CD4-positive, alpha-beta T cell (primary cell): ENCODE measurements at regions not wholly inside any gene's neighbourhood (a gene's known extent, or its start where the extent isn't known, plus 50 kb on each side); places are given as distances from the start of the nearest gene placed in this dataset.

Source experiments
- ATAC-seq: fragments of 200-7000 bp; cut with Tn5 transposase; one replicate; pipeline ENCODE4 v1.10.0; 2022; ENCODE audit warnings: mild to moderate bottlenecking; ENCODE audit not compliant: poor library complexity
- CTCF ChIA-PET: fragments of 350-600 bp; sonication (Branson Sonifier 250); formaldehyde crosslinking; loops from one replicate; lab custom pipeline; 2021; ENCODE audit warnings: antibody characterized with exemption, inconsistent platforms; lab: Charles Lee
- POLR2A ChIA-PET: fragments of 350-600 bp; sonication (Branson Sonifier 250); formaldehyde crosslinking; loops from one replicate; lab custom pipeline; 2021; ENCODE audit warnings: antibody characterized with exemption, inconsistent platforms; lab: Charles Lee
- DNase-seq, 14 experiments: peaks; one replicate each; pipeline ENCODE4 v3.0.0-alpha.2; 2013 to 2020; ENCODE audit warnings: mixed read lengths in 2 of 14
- H3K27ac ChIP-seq, 2 donors: one replicate each; pipeline versions ENCODE4 v1.5.1 to v1.7.0; 2013; ENCODE audit warnings: low read length in 2 of 2, low read depth in 1 of 2, mild to moderate bottlenecking in 1 of 2
- H3K27me3 ChIP-seq, 2 experiments: 1 replicate in 1 of 2; 2 replicates in 1 of 2; pipeline versions ENCODE4 v1.6.1 to v1.7.0; 2013; ENCODE audit warnings: low read length in 2 of 2, control low read depth in 1 of 2, mild to moderate bottlenecking in 1 of 2, moderate library complexity in 1 of 2; ENCODE audit not compliant: insufficient read depth in 2 of 2, control insufficient read depth in 1 of 2
- H3K36me3 ChIP-seq: one replicate; pipeline ENCODE4 v1.6.1; 2013; ENCODE audit warnings: low read length, control low read depth; ENCODE audit not compliant: insufficient read depth
- H3K4me1 ChIP-seq: one replicate; pipeline ENCODE4 v1.6.1; 2013; ENCODE audit warnings: low read length, control low read depth; ENCODE audit not compliant: insufficient read depth
- H3K4me3 ChIP-seq: one replicate; pipeline ENCODE4 v1.5.1; 2013; ENCODE audit warnings: mild to moderate bottlenecking, low read length, moderate library complexity
- H3K9me3 ChIP-seq, 2 experiments: 1 replicate in 1 of 2; 2 replicates in 1 of 2; pipeline versions ENCODE4 v1.6.1 to v1.7.0; 2013; ENCODE audit warnings: low read length in 2 of 2, mild to moderate bottlenecking in 2 of 2, control low read depth in 1 of 2, moderate library complexity in 1 of 2; ENCODE audit not compliant: control insufficient read depth in 1 of 2, insufficient read depth in 1 of 2
- H3K27ac Mint-ChIP-seq: one replicate; pipeline ENCODE4 v1.8.0; 2020; ENCODE audit warnings: mixed read lengths
- H3K27me3 Mint-ChIP-seq: one replicate; pipeline ENCODE4 v1.8.0; 2021; ENCODE audit warnings: mixed read lengths
- H3K36me3 Mint-ChIP-seq: one replicate; pipeline ENCODE4 v1.8.0; 2021; ENCODE audit warnings: low read depth, mixed read lengths
- H3K4me1 Mint-ChIP-seq: one replicate; pipeline ENCODE4 v1.8.0; 2021; ENCODE audit warnings: low read depth, mixed read lengths
- H3K4me3 Mint-ChIP-seq: one replicate; pipeline ENCODE4 v1.8.0; 2020; ENCODE audit warnings: mild to moderate bottlenecking, mixed read lengths
- H3K9me3 Mint-ChIP-seq: one replicate; pipeline ENCODE4 v1.8.0; 2020; ENCODE audit warnings: mixed read lengths
- intact Hi-C, 2 experiments: fragments of 100-400 bp; cut with DNase I in 1 of 2; cut with micrococcal nuclease in 1 of 2; formaldehyde crosslinking; loops; one replicate each; pipeline versions ENCODE4 v1.15.1 to v1.9.0; 2023 to 2025; cut with DNase I, micrococcal nuclease
- TF ChIP-seq, protein P1 (sequence below): fragments of 200-600 bp; IDR thresholded peaks from one replicate; pipeline ENCODE4 v1.8.0; 2022; ENCODE audit warnings: antibody characterized with exemption, mild to moderate bottlenecking

DNA sequence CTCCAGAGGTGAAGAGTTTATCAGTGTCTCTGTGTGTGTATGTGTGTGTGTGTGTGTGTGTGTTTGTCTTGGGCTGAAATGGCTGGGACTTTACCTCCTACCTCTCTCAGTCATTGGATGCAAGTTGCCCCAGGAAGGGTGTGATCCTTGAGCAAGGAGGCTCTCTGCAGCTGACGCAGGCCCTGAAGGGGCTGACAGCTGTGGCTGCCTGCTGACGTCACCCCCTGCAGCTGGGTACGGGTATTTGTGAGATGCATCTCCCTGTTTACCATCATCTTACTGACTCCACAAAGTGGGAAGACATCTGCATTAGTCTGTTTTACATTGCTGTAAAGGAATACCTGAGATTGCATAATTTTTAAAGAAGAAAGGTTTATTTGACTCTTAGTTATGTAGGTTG lies 631.5 kb upstream of the RBFOX1 start:
- TF ChIP-seq, protein P1, sequence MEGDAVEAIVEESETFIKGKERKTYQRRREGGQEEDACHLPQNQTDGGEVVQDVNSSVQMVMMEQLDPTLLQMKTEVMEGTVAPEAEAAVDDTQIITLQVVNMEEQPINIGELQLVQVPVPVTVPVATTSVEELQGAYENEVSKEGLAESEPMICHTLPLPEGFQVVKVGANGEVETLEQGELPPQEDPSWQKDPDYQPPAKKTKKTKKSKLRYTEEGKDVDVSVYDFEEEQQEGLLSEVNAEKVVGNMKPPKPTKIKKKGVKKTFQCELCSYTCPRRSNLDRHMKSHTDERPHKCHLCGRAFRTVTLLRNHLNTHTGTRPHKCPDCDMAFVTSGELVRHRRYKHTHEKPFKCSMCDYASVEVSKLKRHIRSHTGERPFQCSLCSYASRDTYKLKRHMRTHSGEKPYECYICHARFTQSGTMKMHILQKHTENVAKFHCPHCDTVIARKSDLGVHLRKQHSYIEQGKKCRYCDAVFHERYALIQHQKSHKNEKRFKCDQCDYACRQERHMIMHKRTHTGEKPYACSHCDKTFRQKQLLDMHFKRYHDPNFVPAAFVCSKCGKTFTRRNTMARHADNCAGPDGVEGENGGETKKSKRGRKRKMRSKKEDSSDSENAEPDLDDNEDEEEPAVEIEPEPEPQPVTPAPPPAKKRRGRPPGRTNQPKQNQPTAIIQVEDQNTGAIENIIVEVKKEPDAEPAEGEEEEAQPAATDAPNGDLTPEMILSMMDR = no peak
- no peak overlapping the region for H3K27ac ChIP-seq
- ChIA-PET CTCF (no interaction called here), POLR2A (no interaction called here)
- Mint-ChIP-seq H3K27ac (no peak overlapping the region), H3K9me3 (peaks cover 15% of the 10 kb centered on the region), H3K36me3 (no peaks in the 10 kb centered on the region), H3K27me3 (no peaks in the 10 kb centered on the region), H3K4me3 (no peak overlapping the region), H3K4me1 (no peaks in the 10 kb centered on the region)
- H3K27me3 ChIP-seq = no peaks in the 10 kb centered on the region
- no peak for DNase-seq
- intact Hi-C loops = no loop called here
- no peak overlapping the region for H3K4me3 ChIP-seq
- no peak for ATAC-seq
- no peaks in the 10 kb centered on the region for H3K4me1 ChIP-seq
- no peaks in the 10 kb centered on the region for H3K36me3 ChIP-seq
- H3K9me3 ChIP-seq = peaks cover 0 to 4% of the 10 kb centered on the region in 2 experiments

DNA sequence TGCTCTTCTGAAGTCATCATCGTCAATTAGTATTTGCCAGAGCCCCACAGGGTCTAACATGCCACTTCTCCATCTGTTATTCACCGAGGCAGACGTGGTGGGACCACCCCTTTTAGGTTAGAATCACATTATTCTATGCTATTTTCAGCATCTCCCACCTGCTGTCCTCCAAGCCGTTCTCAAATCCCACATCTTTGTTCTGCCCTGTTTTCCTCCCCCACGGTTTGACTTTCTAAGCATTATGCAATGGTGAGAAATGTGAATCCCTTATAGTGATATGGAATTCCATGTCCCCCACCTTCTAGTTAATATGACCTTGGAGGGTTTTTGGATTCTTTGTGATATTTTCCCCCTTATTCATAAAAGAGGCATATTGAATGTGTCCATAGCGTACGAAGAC lies 634.1 kb upstream of the RBFOX1 start:
- H3K9me3 ChIP-seq = peaks cover 0 to 10% of the 10 kb centered on the region in 2 experiments
- intact Hi-C loops = no loop called here
- no peaks in the 10 kb centered on the region for H3K27me3 ChIP-seq
- no peaks in the 10 kb centered on the region for H3K36me3 ChIP-seq
- H3K4me1 Mint-ChIP-seq = no peaks in the 10 kb centered on the region
- POLR2A ChIA-PET = no interaction called here
- no peak overlapping the region for H3K27ac Mint-ChIP-seq
- TF ChIP-seq, protein P1 = no peak
- H3K4me3 Mint-ChIP-seq = no peak overlapping the region
- H3K4me1 ChIP-seq = no peaks in the 10 kb centered on the region
- H3K9me3 Mint-ChIP-seq = peaks cover 12% of the 10 kb centered on the region
- no peaks in the 10 kb centered on the region for H3K27me3 Mint-ChIP-seq
- no peak overlapping the region for H3K4me3 ChIP-seq
- no peaks in the 10 kb centered on the region for H3K36me3 Mint-ChIP-seq
- CTCF ChIA-PET = no interaction called here
- H3K27ac ChIP-seq = no peak overlapping the region
- ATAC-seq = no peak
- no peak for DNase-seq

DNA sequence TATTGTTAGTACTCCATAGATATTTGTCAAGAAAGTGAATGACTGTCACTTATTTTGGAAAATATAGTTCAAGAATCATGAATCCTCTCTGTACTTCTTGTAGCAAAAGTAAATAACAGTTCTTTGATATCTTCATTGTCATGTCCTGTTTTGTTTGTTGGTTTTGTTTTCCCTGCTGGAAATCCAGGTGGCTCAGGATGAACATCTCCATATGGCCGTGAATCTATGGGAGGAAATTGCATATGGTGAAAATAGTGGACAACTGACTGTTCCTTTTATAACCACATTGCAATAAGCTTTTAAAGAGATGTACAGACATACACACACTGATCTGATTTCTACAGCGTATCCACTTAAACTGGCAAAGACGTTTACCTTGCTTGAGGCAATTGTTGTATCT lies 637.0 kb upstream of the RBFOX1 start:
- intact Hi-C loops = no loop called here
- Histone ChIP-seq H3K27ac (no peak overlapping the region), H3K4me3 (no peak overlapping the region), H3K27me3 (no peaks in the 10 kb centered on the region), H3K4me1 (no peaks in the 10 kb centered on the region), H3K36me3 (no peaks in the 10 kb centered on the region), H3K9me3 (peaks cover 0 to 5% of the 10 kb centered on the region in 2 experiments)
- Mint-ChIP-seq H3K27ac (no peak overlapping the region), H3K27me3 (no peaks in the 10 kb centered on the region), H3K4me1 (no peaks in the 10 kb centered on the region), H3K4me3 (no peak overlapping the region), H3K9me3 (peaks cover 18% of the 10 kb centered on the region), H3K36me3 (no peaks in the 10 kb centered on the region)
- TF ChIP-seq, protein P1 = no peak
- POLR2A ChIA-PET = no interaction called here
- DNase-seq = no peak
- no peak for ATAC-seq
- CTCF ChIA-PET = no interaction called here
